ENCODE measurements at regions not wholly inside any gene's neighbourhood (a gene's known extent, or its start where the extent isn't known, plus 50 kb on each side); places are given as distances from the start of the nearest gene placed in this dataset.

GRCh38 chr5:5716665-5717064 lies 294.2 kb downstream of the ICE1 start:
- Mint-ChIP-seq H3K27ac (no peak overlapping the region), H3K36me3 (ENCODE audit: insufficient read depth in 1 of 3, low read depth in 3 of 3) (no peaks in the 10 kb centered on the region; a peak in 1 of 7 replicates), H3K4me3 (no peak overlapping the region), H3K9me3 (peaks cover 3% of the 10 kb centered on the region in 2 experiments; a peak in 4 of 5 replicates), H3K4me1 (peaks cover 0 to 5% of the 10 kb centered on the region in 2 experiments; a peak in 2 of 4 replicates), H3K27me3 (ENCODE audit: low read depth) (no peaks in the 10 kb centered on the region)
- TF ChIP-seq CTCF (conservative IDR thresholded peaks at IDR 0.05): no peak
- H3K23ac ChIP-seq (ENCODE audit: insufficient read length, low read depth, low read length): no peak overlapping the region
- no peak overlapping the region for H3K14ac ChIP-seq (ENCODE audit: insufficient read depth, low read length)
- no peak overlapping the region for H3K56ac ChIP-seq (ENCODE audit: insufficient read length, low read depth, low read length)
- DNase-seq: no peak
- H4K5ac ChIP-seq (ENCODE audit: insufficient read length, low read depth, low read length): no peak overlapping the region
- no peaks in the 10 kb centered on the region for H4K20me1 ChIP-seq (ENCODE audit: control insufficient read depth, insufficient read depth, insufficient read length)
- no peak overlapping the region for H3K4me2 ChIP-seq (ENCODE audit: insufficient read depth, insufficient read length, low read length)
- no peak overlapping the region for H2BK20ac ChIP-seq (ENCODE audit: low read depth, low read length, poor library complexity, severe bottlenecking)
- H3K79me1 ChIP-seq (ENCODE audit: insufficient read depth, low read depth, low read length, poor library complexity, severe bottlenecking): no peaks in the 10 kb centered on the region
- H3K4me1 ChIP-seq (ENCODE audit: insufficient read depth, low read length): no peaks in the 10 kb centered on the region
- H3T11ph ChIP-seq (ENCODE audit: low read length): no peak overlapping the region
- no CpG with 5 or more reads among the region's 5 CpGs for WGBS (ENCODE audit: extremely low coverage, insufficient read length, low lambda C conversion rate)
- no peak overlapping the region for H4K8ac ChIP-seq (replicated peaks; ENCODE audit: insufficient read length, low read depth, low read length)
- no peak overlapping the region for H4K91ac ChIP-seq (ENCODE audit: insufficient read length, low read depth, low read length)
- H3K9me3 ChIP-seq (ENCODE audit: control insufficient read depth, low read depth, low read length): no peaks in the 10 kb centered on the region
- H3K27ac ChIP-seq (ENCODE audit: insufficient read length, low read depth, low read length): no peak overlapping the region
- H2BK120ac ChIP-seq (ENCODE audit: low read depth, low read length, poor library complexity, severe bottlenecking): no peak overlapping the region
- H3K27me3 ChIP-seq (ENCODE audit: insufficient read depth, low read length): no peaks in the 10 kb centered on the region
- no peak overlapping the region for H3K4ac ChIP-seq (ENCODE audit: low read depth, low read length)
- H3K9ac ChIP-seq (ENCODE audit: extremely low read depth, insufficient read length, low read length): no peak overlapping the region
- no peak overlapping the region for H2BK5ac ChIP-seq (ENCODE audit: insufficient read length, low read length)
- H3K79me2 ChIP-seq (ENCODE audit: insufficient read depth, low read length): no peaks in the 10 kb centered on the region
- no peak overlapping the region for H2BK12ac ChIP-seq (ENCODE audit: insufficient read length, low read depth, low read length)
- no peak overlapping the region for H3K18ac ChIP-seq (ENCODE audit: insufficient read length, low read depth, low read length)
- no peak overlapping the region for H2AFZ ChIP-seq (ENCODE audit: low read length)
- no peaks in the 10 kb centered on the region for H3K23me2 ChIP-seq (ENCODE audit: insufficient read length, low read depth, low read length, poor library complexity, severe bottlenecking)
- H2BK15ac ChIP-seq (ENCODE audit: low read depth, low read length): no peak overlapping the region
- no peak overlapping the region for H2AK5ac ChIP-seq (ENCODE audit: insufficient read length, low read length)
